ENCODE measurements at regions not wholly inside any gene's neighbourhood (a gene's known extent, or its start where the extent isn't known, plus 50 kb on each side); places are given as distances from the start of the nearest gene placed in this dataset.

- Mint-ChIP-seq H3K27me3 (no peaks in the 10 kb centered on the region), H3K36me3 (ENCODE audit: low read depth) (no peaks in the 10 kb centered on the region), H3K27ac (no peak overlapping the region), H3K9me3 (no peaks in the 10 kb centered on the region), H3K4me1 (ENCODE audit: low read depth) (no peaks in the 10 kb centered on the region), H3K4me3 (no peak overlapping the region)
- intact Hi-C loops (cut with micrococcal nuclease), result no loop called here
Measured at GRCh38 chr5:90119531-90119971, 290.0 kb downstream of the CETN3 start.

GRCh38 chr5:90117005-90117404, 292.6 kb downstream of the CETN3 start:
- no peak overlapping the region for H3K4me3 Mint-ChIP-seq
- no peaks in the 10 kb centered on the region for H3K9me3 Mint-ChIP-seq
- no peaks in the 10 kb centered on the region for H3K4me1 Mint-ChIP-seq (ENCODE audit: low read depth)
- H3K27ac Mint-ChIP-seq, result no peak overlapping the region
- no peaks in the 10 kb centered on the region for H3K27me3 Mint-ChIP-seq
- no peaks in the 10 kb centered on the region for H3K36me3 Mint-ChIP-seq (ENCODE audit: low read depth)
- intact Hi-C loops (cut with micrococcal nuclease), result no loop called here

- Mint-ChIP-seq H3K9me3 (no peaks in the 10 kb centered on the region), H3K27ac (no peak overlapping the region), H3K36me3 (ENCODE audit: low read depth) (no peaks in the 10 kb centered on the region), H3K4me3 (no peak overlapping the region), H3K4me1 (ENCODE audit: low read depth) (peaks cover 6% of the 10 kb centered on the region), H3K27me3 (no peaks in the 10 kb centered on the region)
- intact Hi-C loops (cut with micrococcal nuclease), result no loop called here
Measured at GRCh38 chr5:90113108-90113507, 296.4 kb downstream of the CETN3 start.

- Mint-ChIP-seq H3K4me3 (no peak overlapping the region), H3K27ac (no peak overlapping the region), H3K27me3 (no peaks in the 10 kb centered on the region), H3K36me3 (ENCODE audit: low read depth) (no peaks in the 10 kb centered on the region), H3K4me1 (ENCODE audit: low read depth) (peaks cover 6% of the 10 kb centered on the region), H3K9me3 (no peaks in the 10 kb centered on the region)
- intact Hi-C loops (cut with micrococcal nuclease), result no loop called here
Measured at GRCh38 chr5:90112033-90112692, 297.4 kb downstream of the CETN3 start.

- H3K36me3 Mint-ChIP-seq (ENCODE audit: low read depth), result no peaks in the 10 kb centered on the region
- H3K4me3 Mint-ChIP-seq, result no peak overlapping the region
- H3K4me1 Mint-ChIP-seq (ENCODE audit: low read depth), result peaks cover 6% of the 10 kb centered on the region
- H3K9me3 Mint-ChIP-seq, result no peaks in the 10 kb centered on the region
- H3K27ac Mint-ChIP-seq, result no peak overlapping the region
- intact Hi-C loops (cut with micrococcal nuclease), result no loop called here
- no peaks in the 10 kb centered on the region for H3K27me3 Mint-ChIP-seq
Measured at GRCh38 chr5:90111364-90112032, 298.1 kb downstream of the CETN3 start.

GRCh38 chr5:90109285-90109684, 300.3 kb downstream of the CETN3 start:
- no peak overlapping the region for H3K4me3 Mint-ChIP-seq
- H3K36me3 Mint-ChIP-seq (ENCODE audit: low read depth), result no peaks in the 10 kb centered on the region
- intact Hi-C loops (cut with micrococcal nuclease), result no loop called here
- peaks cover 12% of the 10 kb centered on the region for H3K9me3 Mint-ChIP-seq
- H3K4me1 Mint-ChIP-seq (ENCODE audit: low read depth), result peaks cover 6% of the 10 kb centered on the region
- H3K27ac Mint-ChIP-seq, result no peak overlapping the region
- no peaks in the 10 kb centered on the region for H3K27me3 Mint-ChIP-seq

GRCh38 chr5:90099099-90099498, 310.5 kb downstream of the CETN3 start:
- intact Hi-C loops (cut with micrococcal nuclease), result no loop called here
- Mint-ChIP-seq H3K27me3 (no peaks in the 10 kb centered on the region), H3K36me3 (ENCODE audit: low read depth) (no peaks in the 10 kb centered on the region), H3K27ac (no peak overlapping the region), H3K4me3 (no peak overlapping the region), H3K4me1 (ENCODE audit: low read depth) (no peaks in the 10 kb centered on the region), H3K9me3 (no peaks in the 10 kb centered on the region)

- H3K4me3 Mint-ChIP-seq, result no peak overlapping the region
- no peak overlapping the region for H3K27ac Mint-ChIP-seq
- no peaks in the 10 kb centered on the region for H3K36me3 Mint-ChIP-seq (ENCODE audit: low read depth)
- intact Hi-C loops (cut with micrococcal nuclease), result no loop called here
- no peaks in the 10 kb centered on the region for H3K9me3 Mint-ChIP-seq
- no peaks in the 10 kb centered on the region for H3K4me1 Mint-ChIP-seq (ENCODE audit: low read depth)
- H3K27me3 Mint-ChIP-seq, result no peaks in the 10 kb centered on the region
Measured at GRCh38 chr5:90097082-90097477, 312.5 kb downstream of the CETN3 start.

GRCh38 chr5:90096415-90097081, 313.0 kb downstream of the CETN3 start:
- Mint-ChIP-seq H3K27ac (no peak overlapping the region), H3K27me3 (no peaks in the 10 kb centered on the region), H3K36me3 (ENCODE audit: low read depth) (no peaks in the 10 kb centered on the region), H3K9me3 (no peaks in the 10 kb centered on the region), H3K4me3 (no peak overlapping the region), H3K4me1 (ENCODE audit: low read depth) (no peaks in the 10 kb centered on the region)
- intact Hi-C loops (cut with micrococcal nuclease), result no loop called here

- H3K36me3 Mint-ChIP-seq (ENCODE audit: low read depth), result no peaks in the 10 kb centered on the region
- H3K9me3 Mint-ChIP-seq, result no peaks in the 10 kb centered on the region
- no peak overlapping the region for H3K4me3 Mint-ChIP-seq
- intact Hi-C loops (cut with micrococcal nuclease), result no loop called here
- H3K27me3 Mint-ChIP-seq, result no peaks in the 10 kb centered on the region
- no peak overlapping the region for H3K27ac Mint-ChIP-seq
- H3K4me1 Mint-ChIP-seq (ENCODE audit: low read depth), result no peaks in the 10 kb centered on the region
Measured at GRCh38 chr5:90095292-90096060, 314.1 kb downstream of the CETN3 start.

GRCh38 chr5:90093751-90094485, 315.6 kb downstream of the CETN3 start:
- no peak overlapping the region for H3K4me3 Mint-ChIP-seq
- intact Hi-C loops (cut with micrococcal nuclease), result no loop called here
- H3K27me3 Mint-ChIP-seq, result no peaks in the 10 kb centered on the region
- H3K36me3 Mint-ChIP-seq (ENCODE audit: low read depth), result no peaks in the 10 kb centered on the region
- no peak overlapping the region for H3K27ac Mint-ChIP-seq
- peaks cover 9% of the 10 kb centered on the region for H3K9me3 Mint-ChIP-seq
- H3K4me1 Mint-ChIP-seq (ENCODE audit: low read depth), result no peaks in the 10 kb centered on the region

GRCh38 chr5:90092734-90093133, 316.8 kb downstream of the CETN3 start:
- Mint-ChIP-seq H3K4me3 (no peak overlapping the region), H3K9me3 (peaks cover 21% of the 10 kb centered on the region), H3K36me3 (ENCODE audit: low read depth) (no peaks in the 10 kb centered on the region), H3K27me3 (no peaks in the 10 kb centered on the region), H3K4me1 (ENCODE audit: low read depth) (no peaks in the 10 kb centered on the region), H3K27ac (no peak overlapping the region)
- intact Hi-C loops (cut with micrococcal nuclease), result no loop called here

- Mint-ChIP-seq H3K4me3 (no peak overlapping the region), H3K9me3 (peaks cover 52% of the 10 kb centered on the region), H3K4me1 (ENCODE audit: low read depth) (peaks cover 5% of the 10 kb centered on the region), H3K27me3 (no peaks in the 10 kb centered on the region), H3K27ac (no peak overlapping the region), H3K36me3 (ENCODE audit: low read depth) (no peaks in the 10 kb centered on the region)
- intact Hi-C loops (cut with micrococcal nuclease), result no loop called here
Measured at GRCh38 chr5:90084342-90084741, 325.2 kb downstream of the CETN3 start.
